Subcutaneous abdominal adipose tissue (tissue), 5 donors: ENCODE measurements at regions not wholly inside any gene's neighbourhood (a gene's known extent, or its start where the extent isn't known, plus 50 kb on each side); places are given as distances from the start of the nearest gene placed in this dataset.
A peak's percentile ranks its signal among the peaks of the same experiment; 100 is the strongest.

Source experiments
- H3K27ac ChIP-seq: one replicate; pipeline ENCODE4 v1.7.0; 2013; ENCODE audit warnings: low read depth, mild to moderate bottlenecking, inconsistent platforms, low read length, moderate library complexity
- H3K27me3 ChIP-seq, 5 donors: one replicate each; pipeline ENCODE4 v1.7.0; 2013; ENCODE audit warnings: low read length in 5 of 5, inconsistent platforms in 1 of 5; ENCODE audit not compliant: control insufficient read depth in 5 of 5, insufficient read depth in 4 of 5
- H3K36me3 ChIP-seq, 5 donors: one replicate each; pipeline ENCODE4 v1.7.0; 2013; ENCODE audit warnings: low read length in 5 of 5; ENCODE audit not compliant: control insufficient read depth in 5 of 5, insufficient read depth in 5 of 5
- H3K4me1 ChIP-seq, 5 donors: one replicate each; pipeline ENCODE4 v1.7.0; 2013; ENCODE audit warnings: low read length in 5 of 5, mild to moderate bottlenecking in 3 of 5, moderate library complexity in 1 of 5; ENCODE audit not compliant: control insufficient read depth in 5 of 5, insufficient read depth in 5 of 5
- H3K4me3 ChIP-seq, 5 donors: one replicate each; pipeline ENCODE4 v1.7.0; 2013; ENCODE audit warnings: low read length in 5 of 5, low read depth in 1 of 5
- H3K9ac ChIP-seq, 5 donors: one replicate each; pipeline ENCODE4 v1.7.0; 2013; ENCODE audit warnings: low read length in 5 of 5, mild to moderate bottlenecking in 4 of 5, moderate library complexity in 3 of 5
- H3K9me3 ChIP-seq, 5 donors: one replicate each; pipeline ENCODE4 v1.7.0; 2013; ENCODE audit warnings: low read length in 5 of 5; ENCODE audit not compliant: control insufficient read depth in 5 of 5
- donor health status: healthy.
- donor health status: healthy.
- donor health status: healthy.
- donor health status: healthy.
- donor health status: healthy.

GRCh38 chrX:87808576-87809243 lies 291.1 kb downstream of the KLHL4 start:
- no peak overlapping the region for H3K27ac ChIP-seq
- H3K27me3 ChIP-seq, result peaks cover 0 to 5% (median 3%) of the 10 kb centered on the region in 5 donors

GRCh38 chrX:87813566-87813965 lies 296.0 kb downstream of the KLHL4 start:
- Histone ChIP-seq H3K4me3 (no peak overlapping the region), H3K4me1 (no peaks in the 10 kb centered on the region), H3K36me3 (no peaks in the 10 kb centered on the region), H3K27me3 (peaks cover 0 to 4% (median 0%) of the 10 kb centered on the region in 5 donors), H3K27ac (no peak overlapping the region), H3K9me3 (no peaks in the 10 kb centered on the region), H3K9ac (no peak overlapping the region)

More at GRCh38 chrX:87808576-87809243, 291.1 kb downstream of the KLHL4 start:
- Histone ChIP-seq H3K9ac (no peak overlapping the region), H3K4me1 (no peaks in the 10 kb centered on the region), H3K36me3 (no peaks in the 10 kb centered on the region), H3K9me3 (no peaks in the 10 kb centered on the region), H3K4me3 (no peak overlapping the region)

GRCh38 chrX:87846956-87847355 lies 329.4 kb downstream of the KLHL4 start:
- Histone ChIP-seq H3K4me1 (no peaks in the 10 kb centered on the region), H3K27me3 (peaks cover 0 to 10% (median 4%) of the 10 kb centered on the region in 5 donors), H3K36me3 (no peaks in the 10 kb centered on the region), H3K9ac (no peak overlapping the region), H3K4me3 (no peak overlapping the region), H3K9me3 (peaks cover 0 to 7% (median 0%) of the 10 kb centered on the region in 5 donors), H3K27ac (no peak overlapping the region)

GRCh38 chrX:87873347-87873941 lies 355.8 kb downstream of the KLHL4 start:
- H3K4me3 ChIP-seq, result no peak overlapping the region
- H3K9me3 ChIP-seq, result no peaks in the 10 kb centered on the region
- no peak overlapping the region for H3K9ac ChIP-seq
- H3K36me3 ChIP-seq, result no peaks in the 10 kb centered on the region
- no peak overlapping the region for H3K27ac ChIP-seq
- no peaks in the 10 kb centered on the region for H3K4me1 ChIP-seq
- peaks cover 0 to 5% (median 0%) of the 10 kb centered on the region in 5 donors for H3K27me3 ChIP-seq

GRCh38 chrX:87874043-87874442 lies 356.4 kb downstream of the KLHL4 start:
- Histone ChIP-seq H3K36me3 (no peaks in the 10 kb centered on the region), H3K4me3 (no peak overlapping the region), H3K9me3 (peaks cover 0 to 2% (median 0%) of the 10 kb centered on the region in 5 donors), H3K27me3 (peaks cover 0 to 5% (median 0%) of the 10 kb centered on the region in 5 donors), H3K27ac (no peak overlapping the region), H3K9ac (no peak overlapping the region), H3K4me1 (no peaks in the 10 kb centered on the region)

GRCh38 chrX:87878926-87879325 lies 361.3 kb downstream of the KLHL4 start:
- no peak overlapping the region for H3K4me3 ChIP-seq

GRCh38 chrX:87890437-87890836 lies 372.8 kb downstream of the KLHL4 start:
- Histone ChIP-seq H3K36me3 (no peaks in the 10 kb centered on the region), H3K27ac (no peak overlapping the region), H3K9me3 (no peaks in the 10 kb centered on the region), H3K27me3 (peaks cover 2 to 9% (median 3%) of the 10 kb centered on the region in 5 donors), H3K4me1 (no peaks in the 10 kb centered on the region), H3K9ac (no peak overlapping the region), H3K4me3 (no peak overlapping the region)

More at GRCh38 chrX:87878926-87879325, 361.3 kb downstream of the KLHL4 start:
- Histone ChIP-seq H3K27ac (no peak overlapping the region), H3K27me3 (peaks cover 0 to 5% (median 0%) of the 10 kb centered on the region in 5 donors), H3K4me1 (no peaks in the 10 kb centered on the region), H3K9me3 (peaks cover 0 to 3% (median 0%) of the 10 kb centered on the region in 5 donors), H3K9ac (no peak overlapping the region), H3K36me3 (no peaks in the 10 kb centered on the region)

- Histone ChIP-seq H3K27me3 (no peaks in the 10 kb centered on the region), H3K27ac (no peak overlapping the region), H3K36me3 (no peaks in the 10 kb centered on the region), H3K9me3 (no peaks in the 10 kb centered on the region), H3K4me1 (no peaks in the 10 kb centered on the region), H3K9ac (no peak overlapping the region), H3K4me3 (no peak overlapping the region)
Measured at GRCh38 chrX:87895421-87895820, 377.8 kb downstream of the KLHL4 start.

- Histone ChIP-seq H3K4me1 (no peaks in the 10 kb centered on the region), H3K4me3 (no peak overlapping the region), H3K9ac (no peak overlapping the region), H3K36me3 (no peaks in the 10 kb centered on the region), H3K9me3 (peaks cover 0 to 5% (median 0%) of the 10 kb centered on the region in 5 donors), H3K27ac (no peak overlapping the region), H3K27me3 (no peaks in the 10 kb centered on the region)
Measured at GRCh38 chrX:87896057-87896456, 378.5 kb downstream of the KLHL4 start.

GRCh38 chrX:87900320-87900908 lies 382.8 kb downstream of the KLHL4 start:
- Histone ChIP-seq H3K4me3 (peak overlapping the region in 4 of 5 donors; percentile 30 to 43 (median 38)), H3K4me1 (no peaks in the 10 kb centered on the region), H3K9ac (no peak overlapping the region), H3K27me3 (no peaks in the 10 kb centered on the region), H3K27ac (no peak overlapping the region), H3K36me3 (no peaks in the 10 kb centered on the region), H3K9me3 (peaks cover 0 to 5% (median 0%) of the 10 kb centered on the region in 5 donors)
